ENCODE measurements at regions not wholly inside any gene's neighbourhood (a gene's known extent, or its start where the extent isn't known, plus 50 kb on each side); places are given as distances from the start of the nearest gene placed in this dataset.

GRCh38 chr4:115484479-115484878 is 371.1 kb upstream of the NDST4 start:
- H3K27ac ChIP-seq (ENCODE audit: insufficient read depth, low read length), result no peak overlapping the region
- dilution Hi-C loops (cut with HindIII; ENCODE audit: low sequenced_read_pairs, unreplicated experiment) (no loop called here), intact Hi-C loops (cut with micrococcal nuclease) (no loop called here), in situ Hi-C loops (cut with MboI; ENCODE audit: low sequenced_read_pairs) (no loop called here)
- no peak overlapping the region for H2AK9ac ChIP-seq (replicated peaks; ENCODE audit: low read depth, low read length, poor library complexity)
- H3K4me3 ChIP-seq (ENCODE audit: insufficient read depth, low read depth, low read length), result no peak overlapping the region
- H3K9me3 ChIP-seq (ENCODE audit: control insufficient read depth, insufficient read depth, low read length), result peaks cover 8% of the 10 kb centered on the region
- no peak overlapping the region for H3K4ac ChIP-seq (ENCODE audit: low read depth, low read length)
- WGBS, 2 experiments (ENCODE audit: extremely low coverage in 2 of 2, insufficient read length in 1 of 2), result no CpG with 5 or more reads among the region's 4 CpGs
- no peak for ATAC-seq (ENCODE audit: low read depth)
- no peak for DNase-seq
- H4K5ac ChIP-seq (ENCODE audit: low read depth, low read length), result no peak overlapping the region
- H3K27me3 ChIP-seq (ENCODE audit: control insufficient read depth, insufficient read depth, low read length), result no peaks in the 10 kb centered on the region
- POLR2A ChIA-PET (ENCODE audit: unreplicated experiment), result no interaction called here
- no peak overlapping the region for H4K91ac ChIP-seq (ENCODE audit: insufficient read depth, low read depth, low read length)
- no peak overlapping the region for H2BK120ac ChIP-seq (ENCODE audit: low read depth, low read length)
- no peak overlapping the region for H3K23ac ChIP-seq (ENCODE audit: low read depth, low read length)
- no peaks in the 10 kb centered on the region for H4K20me1 ChIP-seq (ENCODE audit: insufficient read depth, low read length)
- H2BK15ac ChIP-seq (ENCODE audit: low read depth, low read length), result no peak overlapping the region
- H3K36me3 ChIP-seq (ENCODE audit: control insufficient read depth, insufficient read depth, low read length), result no peaks in the 10 kb centered on the region
- H3K4me1 ChIP-seq (ENCODE audit: control insufficient read depth, insufficient read depth, low read length), result no peaks in the 10 kb centered on the region
- H3K4me2 ChIP-seq (ENCODE audit: low read depth, low read length), result no peak overlapping the region
- CTCF ChIA-PET, result no interaction called here
- no peaks in the 10 kb centered on the region for H3K79me1 ChIP-seq (ENCODE audit: low read depth in 1 of 2, low read length in 2 of 2)
- no peak overlapping the region for H2AK5ac ChIP-seq (ENCODE audit: low read depth, low read length)
- no peak overlapping the region for H3K14ac ChIP-seq (replicated peaks; ENCODE audit: low read depth, low read length)
- no TSS peak for BruUV-seq (replicated peaks)
- H4K8ac ChIP-seq (ENCODE audit: low read depth in 2 of 2, low read length in 2 of 2), result no peak overlapping the region
- no peaks in the 10 kb centered on the region for H3K9me1 ChIP-seq (ENCODE audit: insufficient read depth, low read length)
- H2BK20ac ChIP-seq (ENCODE audit: low read depth, low read length), result no peak overlapping the region
- H3K56ac ChIP-seq (ENCODE audit: extremely low read depth, insufficient read depth, low read length), result no peak overlapping the region
- TF ChIP-seq FOS (IDR thresholded peaks at IDR 0.05; ENCODE audit: low read depth, low read length) (no peak), RAD21 (IDR thresholded peaks at IDR 0.05; ENCODE audit: low read length) (no peak)
- H3K18ac ChIP-seq (ENCODE audit: low read depth, low read length), result no peak overlapping the region
- no peak overlapping the region for H2BK5ac ChIP-seq (ENCODE audit: low read depth, low read length, poor library complexity, severe bottlenecking)
- H2AFZ ChIP-seq (replicated peaks; ENCODE audit: low read length, poor library complexity), result no peak overlapping the region
- no peak overlapping the region for H3K9ac ChIP-seq (ENCODE audit: low read depth, low read length)

Measured in IMR-90 (cell line).